K562 (cell line): ENCODE measurements at regions not wholly inside any gene's neighbourhood (a gene's known extent, or its start where the extent isn't known, plus 50 kb on each side); places are given as distances from the start of the nearest gene placed in this dataset.

Experiments used
- ATAC-seq: fragments of 200-7000 bp; cut with Tn5 transposase; 3 replicates; pipeline ENCODE4 v1.9.1; 2020; ENCODE audit warnings: moderate library complexity
- BruUV-seq: library from RNA; stranded (reverse); fragments of 400-500 nt; replicated peaks from 2 replicates; lab custom pipeline; 2021; lab: Mats Ljungman, UMichigan
- CTCF ChIA-PET: fragments of 300-600 bp; formaldehyde crosslinking; extraction: SDS; loops from one replicate; lab custom pipeline; 2021; ENCODE audit warnings: low intra/inter-chr PET ratio; lab: Yijun Ruan, JAX
- POLR2A ChIA-PET: fragments of 300-600, 350-650 bp; sonication (Branson Sonifier 250); formaldehyde crosslinking; extraction: SDS; loops from one replicate; lab custom pipeline; 2021; ENCODE audit warnings: antibody characterized with exemption, inconsistent platforms; lab: Yijun Ruan, JAX
- DNase-seq, 4 experiments: peaks; one replicate each; pipeline versions ENCODE4 v3.0.0 to v3.0.0-alpha.2; 2011 to 2018; ENCODE audit warnings: low spot score in 3 of 4, mixed read lengths in 3 of 4; ENCODE audit errors: extremely low read depth in 1 of 4
- FAIRE-seq: peaks from 2 replicates; lab custom pipeline; 2011; peaks lifted over from hg19 to GRCh38; lab: Jason Lieb, UNC
- H2AFZ ChIP-seq: 2 replicates; pipeline ENCODE4 v1.6.0; 2011; ENCODE audit warnings: low read depth, low read length, control low read depth, inconsistent platforms
- H3K27ac ChIP-seq: fragments of 200-600 bp; 3 replicates; pipeline ENCODE4 v1.8.0; 2011; ENCODE audit warnings: low read depth, mild to moderate bottlenecking, control low read depth, inconsistent platforms, low read length, moderate library complexity, mixed read lengths; ENCODE audit errors: extremely low read depth
- H3K27me3 ChIP-seq, 2 experiments: fragments of 300-600 bp in 1 of 2; 2 replicates in 1 of 2; 3 replicates in 1 of 2; pipeline versions ENCODE4 v1.6.0 to v1.8.0; 2011; ENCODE audit warnings: inconsistent platforms in 2 of 2, low read length in 2 of 2, mild to moderate bottlenecking in 1 of 2, mixed read lengths in 1 of 2, moderate library complexity in 1 of 2; ENCODE audit not compliant: control insufficient read depth in 2 of 2, insufficient read depth in 2 of 2
- H3K36me3 ChIP-seq: fragments of 300-600 bp; 3 replicates; pipeline ENCODE4 v1.8.0; 2011; ENCODE audit warnings: mild to moderate bottlenecking, low read length, inconsistent platforms; ENCODE audit not compliant: control insufficient read depth, insufficient read depth
- H3K4me1 ChIP-seq, 2 experiments: fragments of 200-600 bp in 1 of 2; replicated peaks in 1 of 2; 2 replicates in 1 of 2; 3 replicates in 1 of 2; pipeline versions ENCODE4 v1.5.1 to v1.8.0; 2011; ENCODE audit warnings: inconsistent platforms in 2 of 2, low read length in 2 of 2, mild to moderate bottlenecking in 1 of 2, mixed read lengths in 1 of 2, moderate library complexity in 1 of 2; ENCODE audit not compliant: control insufficient read depth in 2 of 2, insufficient read depth in 2 of 2
- H3K4me2 ChIP-seq: 2 replicates; pipeline ENCODE4 v1.6.1; 2011; ENCODE audit warnings: low read length, control low read depth, inconsistent platforms, mixed read lengths; ENCODE audit not compliant: insufficient read depth
- H3K4me3 ChIP-seq: fragments of 200-600 bp; sonication (generic), shearing (Covaris generic); 2 replicates; pipeline ENCODE4 v1.5.1; 2016; ENCODE audit warnings: control low read depth, inconsistent platforms
- H3K79me2 ChIP-seq: fragments of 200-600 bp; 3 replicates; pipeline ENCODE4 v1.8.0; 2011; ENCODE audit warnings: low read length, inconsistent platforms; ENCODE audit not compliant: control insufficient read depth, insufficient read depth
- H3K9ac ChIP-seq, 2 experiments: 2 replicates each; pipeline versions ENCODE4 v1.6.0 to v1.6.1; 2011; ENCODE audit warnings: low read depth in 2 of 2, low read length in 2 of 2, control low read depth in 1 of 2, inconsistent platforms in 1 of 2, mild to moderate bottlenecking in 1 of 2, mixed read lengths in 1 of 2; ENCODE audit not compliant: insufficient read depth in 1 of 2
- H3K9me1 ChIP-seq: one replicate; pipeline ENCODE4 v1.6.0; 2011; ENCODE audit warnings: inconsistent platforms, mild to moderate bottlenecking, low read length, moderate library complexity; ENCODE audit not compliant: control insufficient read depth, insufficient read depth
- H3K9me3 ChIP-seq: replicated peaks from 2 replicates; pipeline ENCODE4 v1.5.1; 2011; ENCODE audit warnings: low read depth, low read length, inconsistent platforms; ENCODE audit not compliant: control insufficient read depth, insufficient read depth
- H4K20me1 ChIP-seq: replicated peaks from 2 replicates; pipeline ENCODE4 v1.6.1; 2011; ENCODE audit warnings: low read length, inconsistent platforms, mixed read lengths; ENCODE audit not compliant: control insufficient read depth, insufficient read depth
- ARHGAP35 ChIP-seq: fragments of 450-650 bp; IDR thresholded peaks from 2 replicates; pipeline ENCODE4 v1.6.1; 2018; ENCODE audit not compliant: partially characterized antibody
- BRD4 ChIP-seq: fragments of 200-600 bp; sonication (generic); IDR thresholded peaks from 2 replicates; pipeline ENCODE4 v1.6.1; 2017; ENCODE audit warnings: inconsistent platforms
- CREM ChIP-seq: IDR thresholded peaks from 2 replicates; pipeline ENCODE4 v1.6.1; 2014; ENCODE audit warnings: antibody characterized with exemption, low read depth
- ETV5 ChIP-seq: sonication (generic); formaldehyde crosslinking; IDR thresholded peaks from 2 replicates; pipeline ENCODE4 v1.4.0; 2020; ENCODE audit warnings: low read depth, mild to moderate bottlenecking, missing genetic modification reagents
- GTF2E2 ChIP-seq: fragments of 200-800 bp; sonication (Bioruptor generic); IDR thresholded peaks from 2 replicates; pipeline ENCODE4 v1.6.1; 2016; ENCODE audit warnings: missing genetic modification characterization, missing compliant biosample characterization
- HEY1 ChIP-seq: fragments of 250-450 bp; sonication (Bioruptor Pico); IDR thresholded peaks from 2 replicates; pipeline ENCODE4 v1.5.0; 2020; ENCODE audit warnings: mild to moderate bottlenecking, moderate library complexity, borderline replicate concordance
- MEF2A ChIP-seq: IDR thresholded peaks from 2 replicates; pipeline ENCODE4 v1.6.1; 2011; ENCODE audit warnings: low read depth, mild to moderate bottlenecking, low read length, moderate library complexity; ENCODE audit not compliant: control insufficient read depth
- PHB2 ChIP-seq: fragments of 450-650 bp; IDR thresholded peaks from 2 replicates; pipeline ENCODE4 v1.6.1; 2017; ENCODE audit warnings: low read depth
- PPARD ChIP-seq: fragments of 250-450 bp; sonication (Bioruptor Pico); IDR thresholded peaks from 2 replicates; pipeline ENCODE4 v1.8.0; 2022; ENCODE audit warnings: inconsistent platforms, mild to moderate bottlenecking, moderate library complexity
- REST ChIP-seq, 2 experiments: fragments of 450-650 bp; formaldehyde crosslinking in 1 of 2; IDR thresholded peaks; 2 replicates each; pipeline versions ENCODE4 v1.4.0 to v1.6.1; 2014 to 2020; ENCODE audit warnings: mild to moderate bottlenecking in 2 of 2, borderline replicate concordance in 1 of 2, low read depth in 1 of 2
- SMARCE1 ChIP-seq: fragments of 450-650 bp; IDR thresholded peaks from 2 replicates; pipeline ENCODE4 v1.7.1; 2016; ENCODE audit warnings: mild to moderate bottlenecking
- TCF7L2 ChIP-seq: fragments of 150-350 bp; IDR thresholded peaks from 2 replicates; pipeline ENCODE4 v1.6.1; 2016; ENCODE audit warnings: low read depth, mild to moderate bottlenecking, low read length, moderate library complexity
- ZC3H4 ChIP-seq: sonication (generic); formaldehyde crosslinking; IDR thresholded peaks from 2 replicates; pipeline ENCODE4 v1.9.0; 2021; ENCODE audit warnings: missing genetic modification reagents, borderline replicate concordance
- ZNF146 ChIP-seq: IDR thresholded peaks from one replicate; pipeline ENCODE4 v1.6.1; 2018; ENCODE audit warnings: missing compliant biosample characterization; ENCODE audit not compliant: unreplicated experiment
- ZNF384 ChIP-seq: IDR thresholded peaks from 2 replicates; pipeline ENCODE4 v1.6.1; 2012; ENCODE audit warnings: low read depth, low read length, improper control_type of control experiment
- ZNF445 ChIP-seq: fragments of 250-450 bp; sonication (Bioruptor Pico); IDR thresholded peaks from 2 replicates; pipeline ENCODE4 v1.4.0; 2020; ENCODE audit warnings: low read depth, mild to moderate bottlenecking, moderate library complexity
- WGBS: fragments of 100-300 bp; shearing (Covaris generic); methylation state at CpG from one replicate; pipeline ENCODE4 v1.1.6; 2016; ENCODE audit warnings: low coverage, mixed read lengths; ENCODE audit not compliant: insufficient coverage; ENCODE audit errors: missing lambda C conversion rate; 5-methylcytosine and 5-hydroxymethylcytosine counted together
- in situ Hi-C: fragments of 300-500 bp; cut with MboI; formaldehyde crosslinking; loops from 4 replicates; pipeline ENCODE4 v1.15.0; 2018; ENCODE audit warnings: inconsistent platforms, mixed read lengths
- intact Hi-C: fragments of 100-400 bp; cut with micrococcal nuclease; formaldehyde crosslinking; loops from 2 replicates; pipeline ENCODE4 v1.14.2; 2022

GRCh38 chr9:12266758-12267157 lies 426.4 kb upstream of the TYRP1 start (continued):
- TF ChIP-seq ETV5 (CRISPR knock-in tag) (no peak), BRD4 (no peak)

DNA sequence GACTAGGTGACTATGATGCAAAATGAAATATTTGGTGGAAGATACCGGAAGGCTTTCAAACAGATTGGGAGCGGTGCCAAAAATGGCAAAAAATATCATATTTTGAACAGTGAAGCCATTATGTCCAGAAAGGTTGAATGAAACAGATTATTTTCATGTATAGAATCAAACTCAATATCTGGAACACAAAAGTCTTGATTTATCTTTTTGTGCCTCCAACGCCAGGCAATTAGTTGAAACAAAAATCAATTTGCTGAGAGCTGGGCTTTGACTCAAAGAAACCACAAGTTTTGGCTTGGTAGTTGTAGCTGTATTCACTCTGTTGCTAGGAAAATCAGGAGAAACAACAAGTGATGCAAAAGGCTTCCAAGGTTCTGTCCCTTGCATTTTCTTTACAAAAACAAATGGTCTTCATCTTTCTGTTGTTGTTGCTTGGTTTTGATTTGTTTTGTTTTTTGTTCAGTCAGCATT lies 421.7 kb upstream of the TYRP1 start:
- ChIA-PET POLR2A (no interaction called here), CTCF (no interaction called here)
- no TSS peak for BruUV-seq
- intact Hi-C loops (no loop called here), in situ Hi-C loops (no loop called here)
- DNase-seq: no peak
- H3K27ac ChIP-seq: no peak overlapping the region
- H3K4me1 ChIP-seq: no peaks in the 10 kb centered on the region
- WGBS: 7% methylated on average over 3 of the region's 3 CpGs
- no peaks in the 10 kb centered on the region for H3K9me3 ChIP-seq
- H3K27me3 ChIP-seq: no peaks in the 10 kb centered on the region
- no peaks in the 10 kb centered on the region for H3K36me3 ChIP-seq
- H3K79me2 ChIP-seq: no peaks in the 10 kb centered on the region
- H4K20me1 ChIP-seq: no peaks in the 10 kb centered on the region
- no peak overlapping the region for H3K4me2 ChIP-seq
- no peak overlapping the region for H2AFZ ChIP-seq
- no peaks in the 10 kb centered on the region for H3K9me1 ChIP-seq
- ATAC-seq: no peak
- FAIRE-seq: no peak
- H3K4me3 ChIP-seq: no peak overlapping the region
- no peak overlapping the region for H3K9ac ChIP-seq
- TF ChIP-seq HEY1 (CRISPR knock-in tag) (no peak), ZC3H4 (CRISPR knock-in tag) (no peak), GTF2E2 (tag) (no peak), CREM (no peak), ARHGAP35 (no peak), ZNF146 (CRISPR knock-in tag) (no peak), ZNF445 (CRISPR knock-in tag) (no peak), REST (IDR thresholded peaks at IDR 0.05; ENCODE audit: borderline replicate concordance) (no peak), REST (CRISPR knock-in tag; IDR thresholded peaks at IDR 0.05; ENCODE audit: low read depth) (no peak), PPARD (CRISPR knock-in tag) (no peak), MEF2A (no peak), SMARCE1 (no peak), TCF7L2 (no peak), PHB2 (no peak), ZNF384 (no peak)
